OCI-LY1 (cell line): ENCODE measurements at regions not wholly inside any gene's neighbourhood (a gene's known extent, or its start where the extent isn't known, plus 50 kb on each side); places are given as distances from the start of the nearest gene placed in this dataset.

ENCODE experiments used
- H2AFZ ChIP-seq: fragments of 200-600 bp; sonication (generic), shearing (Covaris generic); 2 replicates; pipeline ENCODE4 v1.6.0; 2014; ENCODE audit warnings: antibody characterized with exemption, mild to moderate bottlenecking, low read length
- H3F3A ChIP-seq: fragments of 200-600 bp; sonication (generic), shearing (Covaris generic); 2 replicates; pipeline ENCODE4 v1.6.0; 2014; ENCODE audit warnings: mild to moderate bottlenecking, antibody characterized with exemption, low read length, moderate library complexity; ENCODE audit not compliant: insufficient read depth
- H3K27ac ChIP-seq: fragments of 200-600 bp; sonication (generic); 2 replicates; pipeline ENCODE4 v1.5.1; 2014; ENCODE audit warnings: low read length, mixed run types, mild to moderate bottlenecking, low read depth; ENCODE audit not compliant: poor library complexity, severe bottlenecking
- H3K27me3 ChIP-seq: fragments of 200-600 bp; sonication (generic); 2 replicates; pipeline ENCODE4 v1.6.0; 2014; ENCODE audit warnings: antibody characterized with exemption, mild to moderate bottlenecking, low read length, moderate library complexity; ENCODE audit not compliant: insufficient read depth
- H3K36me3 ChIP-seq: fragments of 200-600 bp; sonication (generic); 2 replicates; pipeline ENCODE4 v1.6.1; 2014; ENCODE audit warnings: mild to moderate bottlenecking, antibody characterized with exemption, low read length, moderate library complexity, mixed read lengths; ENCODE audit not compliant: insufficient read depth
- H3K4me1 ChIP-seq: fragments of 200-600 bp; sonication (generic); 2 replicates; pipeline ENCODE4 v1.5.1; 2014; ENCODE audit warnings: mild to moderate bottlenecking, low read length, moderate library complexity; ENCODE audit not compliant: insufficient read depth, severe bottlenecking
- H3K4me2 ChIP-seq: fragments of 200-600 bp; sonication (generic), shearing (Covaris generic); 2 replicates; pipeline ENCODE4 v1.6.1; 2014; ENCODE audit warnings: low read length
- H3K4me3 ChIP-seq: fragments of 200-600 bp; sonication (generic); 2 replicates; pipeline ENCODE4 v1.5.1; 2014; ENCODE audit warnings: low read length, low read depth, mild to moderate bottlenecking, mixed read lengths; ENCODE audit not compliant: poor library complexity, severe bottlenecking
- H3K79me2 ChIP-seq: fragments of 200-600 bp; shearing (Covaris generic); 2 replicates; pipeline ENCODE4 v1.6.1; 2016; ENCODE audit warnings: mixed run types, low read length, mixed read lengths; ENCODE audit not compliant: insufficient read depth
- H3K9ac ChIP-seq: fragments of 200-600 bp; sonication (generic), shearing (Covaris generic); 2 replicates; pipeline ENCODE4 v1.6.1; 2014; ENCODE audit warnings: mild to moderate bottlenecking, low read length, mixed read lengths
- H3K9me2 ChIP-seq: fragments of 200-600 bp; sonication (generic), shearing (Covaris generic); 2 replicates; pipeline ENCODE4 v1.6.1; 2014; ENCODE audit warnings: low read depth, mild to moderate bottlenecking, low read length, mixed read lengths
- H3K9me3 ChIP-seq: fragments of 200-600 bp; shearing (Covaris generic); 2 replicates; pipeline ENCODE4 v1.6.1; 2014; ENCODE audit warnings: low read length, mixed read lengths
- H4K20me1 ChIP-seq: fragments of 200-600 bp; sonication (generic), shearing (Covaris generic); 2 replicates; pipeline ENCODE4 v1.6.0; 2016; ENCODE audit warnings: mild to moderate bottlenecking, low read length; ENCODE audit not compliant: insufficient read depth
- EZH2 ChIP-seq: fragments of 200-600 bp; sonication (generic), shearing (Covaris generic); IDR thresholded peaks from 2 replicates; pipeline ENCODE4 v1.8.0; 2017; ENCODE audit warnings: borderline replicate concordance, mixed run types, mild to moderate bottlenecking, antibody characterized with exemption, low read length, moderate library complexity, mixed read lengths
- TF ChIP-seq, protein P1 (sequence below): fragments of 200-600 bp; sonication (generic), shearing (Covaris generic); IDR thresholded peaks from 2 replicates; pipeline ENCODE4 v1.5.1; 2017; ENCODE audit warnings: mild to moderate bottlenecking, antibody characterized with exemption, low read length, moderate library complexity, mixed read lengths

- TF ChIP-seq, protein P1, sequence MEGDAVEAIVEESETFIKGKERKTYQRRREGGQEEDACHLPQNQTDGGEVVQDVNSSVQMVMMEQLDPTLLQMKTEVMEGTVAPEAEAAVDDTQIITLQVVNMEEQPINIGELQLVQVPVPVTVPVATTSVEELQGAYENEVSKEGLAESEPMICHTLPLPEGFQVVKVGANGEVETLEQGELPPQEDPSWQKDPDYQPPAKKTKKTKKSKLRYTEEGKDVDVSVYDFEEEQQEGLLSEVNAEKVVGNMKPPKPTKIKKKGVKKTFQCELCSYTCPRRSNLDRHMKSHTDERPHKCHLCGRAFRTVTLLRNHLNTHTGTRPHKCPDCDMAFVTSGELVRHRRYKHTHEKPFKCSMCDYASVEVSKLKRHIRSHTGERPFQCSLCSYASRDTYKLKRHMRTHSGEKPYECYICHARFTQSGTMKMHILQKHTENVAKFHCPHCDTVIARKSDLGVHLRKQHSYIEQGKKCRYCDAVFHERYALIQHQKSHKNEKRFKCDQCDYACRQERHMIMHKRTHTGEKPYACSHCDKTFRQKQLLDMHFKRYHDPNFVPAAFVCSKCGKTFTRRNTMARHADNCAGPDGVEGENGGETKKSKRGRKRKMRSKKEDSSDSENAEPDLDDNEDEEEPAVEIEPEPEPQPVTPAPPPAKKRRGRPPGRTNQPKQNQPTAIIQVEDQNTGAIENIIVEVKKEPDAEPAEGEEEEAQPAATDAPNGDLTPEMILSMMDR, result no peak
- TF ChIP-seq EZH2, result no peak
- H3K9me2 ChIP-seq, result no peaks in the 10 kb centered on the region
- H3K27me3 ChIP-seq, result no peaks in the 10 kb centered on the region
- no peaks in the 10 kb centered on the region for H3K4me1 ChIP-seq
- no peak overlapping the region for H3K9ac ChIP-seq
- H4K20me1 ChIP-seq, result no peaks in the 10 kb centered on the region
- H3F3A ChIP-seq, result no peaks in the 10 kb centered on the region; the same call in 1 of the 2 replicates
- H3K4me2 ChIP-seq, result no peak overlapping the region
- H3K27ac ChIP-seq, result no peak overlapping the region
- no peaks in the 10 kb centered on the region for H3K9me3 ChIP-seq
- no peak overlapping the region for H3K4me3 ChIP-seq
- no peaks in the 10 kb centered on the region for H3K36me3 ChIP-seq
- H3K79me2 ChIP-seq, result no peaks in the 10 kb centered on the region
- no peak overlapping the region for H2AFZ ChIP-seq
Measured at GRCh38 chr13:62087124-62087523, 671.5 kb upstream of the PCDH20 start.

GRCh38 chr13:62085337-62086229 is 669.9 kb upstream of the PCDH20 start:
- Histone ChIP-seq H4K20me1 (no peaks in the 10 kb centered on the region), H3K9me3 (no peaks in the 10 kb centered on the region), H3K9ac (no peak overlapping the region), H3K27ac (no peak overlapping the region), H3F3A (no peaks in the 10 kb centered on the region; the same call in 1 of the 2 replicates), H3K4me2 (no peak overlapping the region), H3K9me2 (no peaks in the 10 kb centered on the region), H2AFZ (peak overlapping the region; percentile 86; the same call in 1 of the 2 replicates), H3K4me1 (no peaks in the 10 kb centered on the region), H3K27me3 (no peaks in the 10 kb centered on the region), H3K79me2 (no peaks in the 10 kb centered on the region), H3K4me3 (no peak overlapping the region), H3K36me3 (no peaks in the 10 kb centered on the region)
- TF ChIP-seq, protein P1, result no peak
- TF ChIP-seq EZH2, result no peak

DNA sequence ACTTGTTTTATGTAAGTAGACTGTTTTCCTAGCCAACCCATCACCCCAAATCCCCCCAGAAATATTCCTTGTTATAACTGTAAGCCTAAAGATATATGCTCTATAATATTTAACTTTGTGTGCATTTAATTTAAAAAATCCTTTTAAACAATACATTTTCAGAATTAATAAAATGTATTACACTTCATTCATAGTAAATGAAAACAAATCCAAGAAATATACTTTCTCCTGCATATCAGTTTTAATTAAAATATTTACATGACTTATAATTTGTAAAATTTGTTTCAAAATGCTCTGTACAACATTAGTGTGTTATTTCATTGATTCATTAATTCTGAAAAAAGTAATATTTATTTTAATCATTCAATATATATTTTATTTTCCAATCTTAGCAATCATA is 669.1 kb upstream of the PCDH20 start:
- H2AFZ ChIP-seq, result no peak overlapping the region
- no peaks in the 10 kb centered on the region for H3K9me3 ChIP-seq
- no peaks in the 10 kb centered on the region; the same call in 1 of the 2 replicates for H3F3A ChIP-seq
- H3K9ac ChIP-seq, result no peak overlapping the region
- no peaks in the 10 kb centered on the region for H4K20me1 ChIP-seq
- no peaks in the 10 kb centered on the region for H3K79me2 ChIP-seq
- H3K4me3 ChIP-seq, result no peak overlapping the region
- H3K36me3 ChIP-seq, result no peaks in the 10 kb centered on the region
- no peak overlapping the region for H3K27ac ChIP-seq
- no peaks in the 10 kb centered on the region for H3K9me2 ChIP-seq
- no peak overlapping the region for H3K4me2 ChIP-seq
- no peaks in the 10 kb centered on the region for H3K27me3 ChIP-seq
- H3K4me1 ChIP-seq, result no peaks in the 10 kb centered on the region
- no peak for TF ChIP-seq EZH2
- TF ChIP-seq, protein P1, result no peak
